ENCODE measurements at regions not wholly inside any gene's neighbourhood (a gene's known extent, or its start where the extent isn't known, plus 50 kb on each side); places are given as distances from the start of the nearest gene placed in this dataset.

DNA sequence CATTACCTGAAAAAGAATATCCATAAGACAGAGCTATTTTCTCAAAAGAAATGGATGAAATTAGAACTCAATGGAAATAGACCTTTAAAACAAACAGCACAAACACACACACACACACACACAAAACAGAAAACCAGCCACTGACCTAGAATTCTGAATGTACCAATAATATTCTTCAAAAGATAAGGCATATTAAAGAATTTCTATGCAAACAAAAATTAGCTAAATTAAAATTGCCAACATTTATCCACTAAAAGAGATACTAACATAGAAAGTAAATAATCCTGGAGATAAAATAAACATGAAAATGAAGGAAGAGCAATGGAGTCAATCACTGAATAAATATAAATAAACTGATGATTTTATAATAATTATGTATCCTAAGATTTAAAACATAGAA lies 431.2 kb downstream of the SH2D4B start:
- intact Hi-C loops (cut with DNase I): no loop called here
- Histone ChIP-seq H3K4me3 (no peak overlapping the region), H3K27ac (no peak overlapping the region), H3K4me1 (ENCODE audit: insufficient read depth) (no peaks in the 10 kb centered on the region), H3K27me3 (no peaks in the 10 kb centered on the region), H3K9me3 (no peaks in the 10 kb centered on the region), H3K36me3 (no peaks in the 10 kb centered on the region)
- DNase-seq: no peak
- TF ChIP-seq EP300 (IDR thresholded peaks at IDR 0.05) (no peak), POLR2A (IDR thresholded peaks at IDR 0.05) (no peak)

DNA sequence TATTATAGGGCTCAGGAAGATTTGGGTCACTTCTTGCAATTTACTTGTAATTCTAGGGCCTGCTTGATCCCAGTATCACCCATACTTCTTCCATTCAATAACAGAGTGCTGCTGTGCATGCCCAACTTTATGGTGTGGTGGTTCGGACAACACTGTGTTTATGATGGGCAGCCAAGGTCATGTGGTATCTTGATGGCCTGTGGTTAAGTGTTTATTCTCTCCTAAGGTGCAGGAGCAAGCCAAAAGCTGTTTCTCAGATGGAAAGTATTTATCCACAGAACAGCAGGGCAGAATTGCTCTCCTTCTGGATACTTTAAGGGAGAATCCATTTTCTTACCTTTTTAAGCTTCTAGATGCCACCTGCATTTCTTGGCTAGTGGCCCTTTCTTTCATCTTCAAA lies 433.8 kb downstream of the SH2D4B start:
- TF ChIP-seq POLR2A (IDR thresholded peaks at IDR 0.05) (no peak), EP300 (IDR thresholded peaks at IDR 0.05) (no peak)
- TF ChIP-seq, protein P1, sequence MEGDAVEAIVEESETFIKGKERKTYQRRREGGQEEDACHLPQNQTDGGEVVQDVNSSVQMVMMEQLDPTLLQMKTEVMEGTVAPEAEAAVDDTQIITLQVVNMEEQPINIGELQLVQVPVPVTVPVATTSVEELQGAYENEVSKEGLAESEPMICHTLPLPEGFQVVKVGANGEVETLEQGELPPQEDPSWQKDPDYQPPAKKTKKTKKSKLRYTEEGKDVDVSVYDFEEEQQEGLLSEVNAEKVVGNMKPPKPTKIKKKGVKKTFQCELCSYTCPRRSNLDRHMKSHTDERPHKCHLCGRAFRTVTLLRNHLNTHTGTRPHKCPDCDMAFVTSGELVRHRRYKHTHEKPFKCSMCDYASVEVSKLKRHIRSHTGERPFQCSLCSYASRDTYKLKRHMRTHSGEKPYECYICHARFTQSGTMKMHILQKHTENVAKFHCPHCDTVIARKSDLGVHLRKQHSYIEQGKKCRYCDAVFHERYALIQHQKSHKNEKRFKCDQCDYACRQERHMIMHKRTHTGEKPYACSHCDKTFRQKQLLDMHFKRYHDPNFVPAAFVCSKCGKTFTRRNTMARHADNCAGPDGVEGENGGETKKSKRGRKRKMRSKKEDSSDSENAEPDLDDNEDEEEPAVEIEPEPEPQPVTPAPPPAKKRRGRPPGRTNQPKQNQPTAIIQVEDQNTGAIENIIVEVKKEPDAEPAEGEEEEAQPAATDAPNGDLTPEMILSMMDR (IDR thresholded peaks at IDR 0.05): no peak
- H3K4me3 ChIP-seq: no peak overlapping the region
- WGBS, 3 donors: 45 to 77% (median 67%) methylated on average over 1 of the region's 1 CpG
- H3K36me3 ChIP-seq: no peaks in the 10 kb centered on the region
- intact Hi-C loops (cut with DNase I): no loop called here
- no peaks in the 10 kb centered on the region for H3K9me3 ChIP-seq
- no peak overlapping the region for H3K27ac ChIP-seq
- H3K27me3 ChIP-seq: no peaks in the 10 kb centered on the region
- H3K4me1 ChIP-seq (ENCODE audit: insufficient read depth): no peaks in the 10 kb centered on the region
- no peak for DNase-seq

GRCh38 chr10:80976658-80977057 lies 439.0 kb downstream of the SH2D4B start:
- intact Hi-C loops (cut with DNase I): no loop called here
- Histone ChIP-seq H3K4me3 (no peak overlapping the region), H3K4me1 (ENCODE audit: insufficient read depth) (no peaks in the 10 kb centered on the region), H3K36me3 (no peaks in the 10 kb centered on the region), H3K9me3 (no peaks in the 10 kb centered on the region), H3K27me3 (no peaks in the 10 kb centered on the region), H3K27ac (no peak overlapping the region)
- DNase-seq: no peak
- no peak for TF ChIP-seq EP300 (IDR thresholded peaks at IDR 0.05)
- no peak for TF ChIP-seq POLR2A (IDR thresholded peaks at IDR 0.05)
- TF ChIP-seq, protein P1 (IDR thresholded peaks at IDR 0.05): no peak
- 85 to 89% (median 85%) methylated on average over 5 of the region's 5 CpGs for WGBS, 3 donors

DNA sequence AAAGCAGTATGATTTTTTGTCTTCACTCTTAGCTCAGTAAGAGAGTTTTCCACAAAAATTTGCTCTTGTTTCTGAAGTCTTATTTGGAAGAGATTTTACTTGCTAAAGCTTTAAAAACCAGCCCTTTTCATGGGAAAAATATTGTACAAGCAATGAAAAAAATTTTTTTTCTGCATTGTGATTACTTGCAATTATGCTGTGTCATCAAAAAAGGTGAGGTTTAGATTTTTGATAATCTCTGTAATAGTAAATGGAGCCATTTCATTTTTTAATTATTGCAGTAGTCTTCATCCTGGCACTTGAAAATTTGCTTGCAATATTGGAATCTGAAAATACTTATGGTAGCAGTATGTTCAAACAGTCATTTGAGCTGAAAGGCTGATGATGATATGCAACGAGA lies 447.4 kb downstream of the SH2D4B start:
- 30 to 38% (median 31%) methylated on average over 1 of the region's 1 CpG for WGBS, 3 donors
- no peak for TF ChIP-seq POLR2A (IDR thresholded peaks at IDR 0.05)
- TF ChIP-seq, protein P1 (IDR thresholded peaks at IDR 0.05): no peak
- no peak for TF ChIP-seq EP300 (IDR thresholded peaks at IDR 0.05)
- intact Hi-C loops (cut with DNase I): no loop called here
- H3K36me3 ChIP-seq: no peaks in the 10 kb centered on the region
- no peak overlapping the region for H3K4me3 ChIP-seq
- H3K27ac ChIP-seq: no peak overlapping the region
- H3K4me1 ChIP-seq (ENCODE audit: insufficient read depth): no peaks in the 10 kb centered on the region
- no peak for DNase-seq
- no peaks in the 10 kb centered on the region for H3K9me3 ChIP-seq
- H3K27me3 ChIP-seq: no peaks in the 10 kb centered on the region

GRCh38 chr10:80986596-80986995 lies 448.9 kb downstream of the SH2D4B start:
- Histone ChIP-seq H3K27me3 (no peaks in the 10 kb centered on the region), H3K36me3 (no peaks in the 10 kb centered on the region), H3K4me1 (ENCODE audit: insufficient read depth) (no peaks in the 10 kb centered on the region), H3K4me3 (no peak overlapping the region), H3K27ac (no peak overlapping the region), H3K9me3 (no peaks in the 10 kb centered on the region)
- no peak for TF ChIP-seq EP300 (IDR thresholded peaks at IDR 0.05)
- TF ChIP-seq POLR2A (IDR thresholded peaks at IDR 0.05): no peak
- TF ChIP-seq, protein P1 (IDR thresholded peaks at IDR 0.05): no peak
- 24 to 56% (median 51%) methylated on average over 3 of the region's 3 CpGs for WGBS, 3 donors
- no peak for DNase-seq
- intact Hi-C loops (cut with DNase I): no loop called here
